Dermis blood vessel endothelial cell (primary cell): ENCODE measurements at regions not wholly inside any gene's neighbourhood (a gene's known extent, or its start where the extent isn't known, plus 50 kb on each side); places are given as distances from the start of the nearest gene placed in this dataset.

Experiments used
- DNase-seq: peaks from one replicate; pipeline ENCODE4 v3.0.0; 2010

DNA sequence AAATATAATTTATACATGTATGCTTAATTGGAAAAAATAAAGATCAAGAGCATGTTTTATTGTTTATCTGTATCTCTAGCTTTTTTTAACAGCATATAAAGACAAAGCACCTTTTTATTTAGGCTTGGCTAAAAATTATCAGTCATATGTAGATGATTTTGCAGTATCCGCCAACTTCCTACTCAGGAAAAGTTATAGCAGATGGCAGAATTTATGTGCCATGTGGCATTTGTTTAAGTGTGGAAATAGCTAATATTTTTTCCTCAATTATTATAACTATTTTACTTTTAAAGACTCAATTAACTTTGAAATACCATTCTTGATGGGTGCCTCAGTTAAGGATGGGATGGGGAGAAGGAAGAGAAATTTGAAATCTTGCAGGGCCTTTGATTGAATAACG, 762.1 kb upstream of the RBFOX1 start:
- no peak for DNase-seq

DNA sequence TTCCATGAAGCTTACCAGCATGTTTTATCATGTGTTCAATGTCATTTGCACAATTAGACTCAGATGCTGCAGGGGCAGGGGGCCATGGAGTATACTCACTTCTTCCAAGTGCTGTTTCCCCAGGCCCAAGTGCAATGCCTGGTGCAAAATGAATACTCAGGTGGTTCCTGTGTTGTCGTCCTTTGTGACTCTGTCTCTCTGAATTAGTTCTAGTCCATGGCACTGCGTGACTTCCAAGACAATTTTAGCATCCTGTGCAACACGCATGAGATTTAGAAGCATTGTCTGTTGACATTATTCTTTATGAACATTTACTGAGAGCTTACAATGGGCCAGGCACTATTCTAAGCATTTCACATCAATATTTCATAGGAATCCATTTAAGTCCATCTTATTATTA, 769.7 kb upstream of the RBFOX1 start:
- no peak for DNase-seq

DNA sequence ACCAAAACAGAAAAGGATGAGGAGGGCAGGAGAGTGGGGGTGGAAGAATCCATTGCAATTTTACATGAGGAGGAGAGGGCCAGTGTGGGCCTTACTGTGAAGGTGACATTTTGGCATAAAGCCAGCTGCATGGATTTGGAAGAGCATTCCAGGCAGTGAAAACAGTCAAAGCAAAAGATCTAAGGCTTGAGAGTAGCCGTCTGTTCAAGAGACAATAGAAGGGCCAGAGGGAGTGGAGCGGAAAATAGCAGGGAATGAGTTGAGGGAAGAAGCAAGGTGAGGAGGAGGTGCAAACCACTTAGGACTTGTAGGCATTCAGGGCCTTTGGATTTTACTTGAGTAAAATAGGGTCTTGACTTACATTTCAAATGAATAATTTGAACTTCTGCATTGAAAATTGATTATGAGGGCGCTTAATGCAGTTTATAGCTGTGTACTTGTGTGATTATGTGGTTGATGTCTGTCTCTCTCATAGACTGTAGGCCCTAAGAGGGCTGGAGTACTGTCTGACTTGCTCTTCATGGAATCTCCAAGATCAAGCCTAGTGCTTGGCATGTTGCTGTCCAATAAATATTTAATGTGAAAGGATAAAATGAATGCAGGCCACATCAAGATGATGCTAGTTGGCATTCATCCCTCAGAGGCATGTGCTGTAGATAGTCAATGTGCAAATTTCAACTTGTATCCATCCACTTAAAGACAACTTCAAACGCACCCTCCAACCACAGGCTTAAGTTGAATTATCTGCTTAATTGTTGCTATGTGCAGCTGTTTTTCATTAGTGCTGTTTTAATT, 772.1 kb upstream of the RBFOX1 start:
- DNase-seq = no peak

DNA sequence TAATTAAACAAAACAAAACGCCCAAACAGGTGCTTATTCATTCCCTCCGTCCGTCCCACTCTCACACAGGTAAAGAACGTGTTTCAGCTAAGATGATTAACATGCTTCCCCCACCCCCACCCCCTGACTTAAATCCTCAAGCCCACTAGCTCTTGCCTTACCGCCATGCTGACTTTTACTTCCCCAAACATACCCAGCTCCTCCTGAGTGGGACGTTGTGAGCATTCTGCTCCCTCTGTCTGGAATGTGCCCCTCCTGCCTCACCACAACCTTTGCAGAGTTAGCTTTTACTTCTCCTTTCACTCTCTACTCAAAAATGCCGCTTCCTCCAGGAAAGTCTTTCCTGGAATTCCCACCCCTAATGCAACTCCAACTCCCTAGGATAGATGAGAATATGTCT, 774.0 kb upstream of the RBFOX1 start:
- DNase-seq = no peak

DNA sequence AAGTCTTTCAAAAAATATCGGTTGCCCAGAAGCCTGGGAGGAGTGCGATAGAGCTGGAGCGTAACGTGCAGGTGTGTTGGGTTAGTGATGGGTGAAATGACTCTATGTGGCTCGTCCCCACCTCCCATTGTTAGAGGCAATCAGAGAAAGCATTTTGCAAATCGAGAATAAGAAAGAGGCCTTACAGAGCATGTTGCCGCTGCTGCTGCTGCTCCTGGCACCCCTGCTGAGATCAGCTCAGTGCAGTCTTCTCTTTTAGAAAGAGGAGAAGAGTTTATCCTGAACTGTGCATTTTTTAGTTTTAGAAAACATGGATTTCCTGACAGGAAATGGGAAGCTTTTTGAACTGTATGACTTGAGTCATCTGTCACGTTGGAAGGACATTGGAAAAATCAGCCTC, 774.5 kb upstream of the RBFOX1 start:
- DNase-seq = no peak

DNA sequence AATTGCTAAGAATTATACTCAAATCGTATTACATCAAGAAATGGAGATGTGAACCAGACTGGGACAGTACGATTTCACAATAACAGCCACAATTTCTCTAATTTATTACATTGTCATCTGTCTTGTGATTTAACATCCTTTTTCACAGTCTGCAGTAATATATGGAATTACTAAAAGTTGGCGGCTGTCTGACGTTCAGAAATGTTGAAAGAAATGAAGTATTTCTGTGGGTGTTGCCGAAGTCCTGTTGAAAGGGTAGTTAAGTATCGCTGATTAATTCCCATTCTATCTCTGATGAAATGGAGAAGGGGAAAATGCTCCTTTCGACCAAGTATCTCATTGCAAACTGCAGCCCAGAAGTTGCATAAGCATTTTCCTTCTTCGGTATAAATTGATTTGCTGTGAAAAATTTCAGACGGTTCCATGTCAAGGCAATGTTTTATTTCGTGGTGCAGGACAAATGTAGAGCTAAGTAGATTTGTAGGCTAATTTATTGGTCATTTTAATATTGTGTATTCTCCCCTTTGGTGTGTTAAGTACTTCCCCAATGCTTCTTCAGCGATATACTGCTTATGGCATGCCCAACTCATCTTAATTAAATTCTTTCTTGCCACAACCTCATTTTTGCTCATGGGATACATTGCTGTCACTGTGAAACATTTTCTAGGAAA, 775.2 kb upstream of the RBFOX1 start:
- DNase-seq = no peak

DNA sequence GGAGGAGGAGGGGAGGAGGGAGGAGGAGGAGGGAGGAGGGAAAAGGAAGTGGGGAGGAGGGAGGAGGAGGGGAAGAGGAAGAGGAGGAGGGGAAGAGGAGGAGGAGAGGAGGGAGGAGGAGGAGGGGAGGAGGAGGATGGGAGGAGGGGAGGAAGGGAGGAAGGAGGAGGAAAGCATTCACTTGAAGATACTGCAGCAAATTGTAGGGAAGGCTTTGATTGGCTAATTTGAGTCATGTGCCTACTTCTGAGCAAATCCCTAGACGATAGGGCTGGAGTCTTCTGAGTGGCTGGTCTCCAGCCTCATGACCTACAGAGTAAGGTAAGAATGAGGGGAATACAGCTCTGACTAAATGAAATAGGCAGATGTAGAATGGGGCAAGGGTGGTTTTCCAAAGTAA, 783.2 kb upstream of the RBFOX1 start:
- DNase-seq = no peak

DNA sequence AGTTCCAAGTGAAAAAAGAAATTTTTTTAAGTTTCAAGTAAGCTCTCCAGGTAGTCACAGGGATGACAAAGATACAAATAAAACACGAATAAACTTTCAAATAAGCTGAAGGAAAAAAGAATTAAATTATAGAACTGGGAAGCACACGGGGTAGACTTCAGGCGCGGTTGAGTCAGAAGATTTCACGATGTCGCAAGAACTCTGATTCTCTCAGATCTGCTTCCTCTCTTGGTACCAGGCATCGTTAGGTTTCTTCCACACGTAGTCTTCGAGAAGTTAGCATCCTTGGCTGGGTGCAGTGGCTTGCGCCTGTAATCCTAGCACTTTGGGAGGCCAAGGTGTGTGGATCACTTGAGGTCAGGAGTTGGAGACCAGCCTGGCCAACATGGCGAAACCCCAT, 784.1 kb upstream of the RBFOX1 start:
- no peak for DNase-seq

DNA sequence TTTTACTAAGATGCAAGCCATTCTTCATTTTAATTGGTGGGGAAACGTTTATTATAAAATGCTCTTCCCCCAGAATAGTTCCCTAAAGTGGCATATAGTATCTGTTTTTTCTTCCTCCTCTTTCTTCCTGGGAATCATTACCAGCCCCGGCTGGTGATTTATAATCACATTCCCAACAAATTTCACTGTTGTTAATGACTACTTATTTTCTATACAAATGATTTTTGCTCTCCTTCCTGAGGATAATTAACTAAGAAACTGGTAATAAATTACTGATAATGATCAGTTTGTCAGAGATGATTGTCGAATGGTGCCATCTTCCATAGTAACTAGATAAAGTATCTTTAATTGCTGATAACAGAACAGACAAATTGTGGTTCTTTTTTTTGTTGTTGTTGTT, 785.5 kb upstream of the RBFOX1 start:
- DNase-seq = no peak

DNA sequence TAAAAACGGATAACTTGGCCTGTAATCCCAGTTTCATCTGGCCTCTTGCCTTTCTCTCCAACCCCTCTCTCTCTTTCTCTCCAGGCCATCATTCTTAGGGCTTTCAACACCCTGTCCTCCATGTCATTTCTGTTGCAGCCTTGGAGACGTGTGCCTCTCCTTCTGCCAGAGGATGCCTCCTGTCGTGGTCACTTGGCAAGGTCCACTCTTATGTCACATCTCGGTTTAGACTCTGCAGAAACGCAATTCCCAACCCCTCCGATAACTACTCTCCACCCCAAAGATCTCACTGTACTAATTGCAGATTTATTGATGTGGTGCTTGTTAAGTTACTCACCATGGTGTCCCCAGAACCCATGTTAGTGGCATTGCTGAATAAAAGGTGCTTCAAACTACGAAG, 787.3 kb upstream of the RBFOX1 start:
- no peak for DNase-seq

DNA sequence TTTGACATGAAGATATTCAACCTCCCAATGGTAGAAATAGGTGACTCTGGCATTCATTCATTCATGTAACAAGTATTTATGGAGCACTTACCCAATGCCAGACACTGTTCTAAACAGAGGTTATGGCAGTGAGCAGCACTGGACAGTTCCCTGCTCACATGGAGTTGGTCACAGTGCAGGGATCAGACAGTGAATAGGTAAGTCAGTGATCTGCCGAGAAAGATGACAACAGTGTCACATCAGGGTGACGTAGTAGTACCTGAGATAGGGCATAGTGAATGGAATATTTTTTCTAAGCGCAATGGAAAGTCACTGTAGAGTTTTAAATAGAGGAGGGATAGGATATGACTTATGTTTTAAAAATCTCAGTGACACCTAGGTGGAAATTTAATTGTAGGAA, 791.4 kb upstream of the RBFOX1 start:
- no peak for DNase-seq

DNA sequence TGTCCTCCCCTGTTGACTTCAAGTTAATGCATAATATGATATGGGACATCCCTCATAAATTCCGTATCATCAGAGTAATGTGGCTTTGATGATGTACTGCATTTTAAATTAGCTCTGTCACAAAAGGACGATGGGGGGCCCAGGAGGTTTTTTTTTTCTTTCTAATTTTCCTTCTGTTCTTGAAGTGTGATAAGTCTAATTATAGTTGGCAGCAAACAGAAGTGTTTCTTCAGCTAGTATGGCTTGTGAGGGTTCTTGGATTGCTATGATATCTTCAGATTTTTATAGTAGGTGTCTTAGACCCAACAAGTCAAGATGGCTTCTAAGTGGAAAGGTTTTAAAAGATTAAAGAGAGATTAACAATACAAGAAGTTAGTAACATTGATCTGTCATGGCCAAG, 796.2 kb upstream of the RBFOX1 start:
- DNase-seq = no peak

DNA sequence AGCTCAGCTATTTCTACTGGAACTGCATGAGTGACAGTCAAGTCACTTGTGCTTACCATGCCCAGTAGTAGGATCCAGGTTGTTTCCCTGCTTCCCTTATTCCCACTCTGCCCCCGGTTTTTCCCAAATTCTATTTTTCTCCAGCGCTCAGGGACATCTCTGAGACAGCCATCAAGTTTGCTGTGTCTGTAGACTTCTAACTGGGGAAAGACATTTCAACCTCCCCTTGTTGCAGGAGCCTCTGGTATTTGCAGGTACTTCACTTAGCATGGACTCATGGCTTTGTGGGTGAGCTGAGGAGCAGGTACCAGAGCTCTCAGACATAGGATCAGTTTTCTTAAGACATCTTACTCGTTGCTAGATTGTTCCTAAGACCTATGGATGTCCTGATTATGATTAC, 801.6 kb upstream of the RBFOX1 start:
- DNase-seq = no peak

DNA sequence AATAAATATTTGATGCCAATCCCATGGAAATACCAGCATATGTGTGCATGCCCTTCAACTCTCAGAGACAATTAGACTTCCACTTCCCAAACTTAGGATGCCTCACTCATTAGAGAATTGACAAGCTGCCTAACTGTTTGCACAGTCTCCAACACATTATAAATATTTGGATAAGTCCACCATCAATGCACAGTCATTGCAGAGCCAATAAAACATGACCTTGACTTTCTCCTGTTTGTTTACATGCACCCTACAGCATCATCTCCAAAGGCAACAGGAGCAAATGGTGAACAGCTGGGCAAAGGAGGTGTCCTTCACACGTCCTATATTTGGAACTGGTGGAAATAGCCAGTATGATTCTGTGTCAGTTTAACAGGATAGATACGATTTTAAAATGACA, 804.4 kb upstream of the RBFOX1 start:
- DNase-seq = no peak

DNA sequence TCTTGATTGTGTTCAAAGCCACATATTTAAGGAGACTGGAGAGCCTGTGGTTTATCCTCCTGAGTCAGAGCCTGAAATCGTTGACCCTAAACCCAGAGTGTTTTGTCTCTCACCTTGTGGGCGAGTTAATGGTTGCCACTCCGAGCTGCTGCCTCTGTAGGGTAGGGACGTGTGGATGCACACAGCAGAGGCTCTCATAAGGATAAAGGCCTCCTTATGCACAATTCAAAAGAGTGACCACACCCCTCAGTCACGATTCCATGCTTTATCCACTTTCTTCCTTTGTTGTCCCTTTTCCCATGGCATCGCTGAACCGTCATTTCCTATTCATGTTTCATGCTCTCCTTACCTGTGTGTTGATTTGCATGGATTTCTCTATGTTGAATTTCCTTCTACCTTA, 805.0 kb upstream of the RBFOX1 start:
- no peak for DNase-seq

DNA sequence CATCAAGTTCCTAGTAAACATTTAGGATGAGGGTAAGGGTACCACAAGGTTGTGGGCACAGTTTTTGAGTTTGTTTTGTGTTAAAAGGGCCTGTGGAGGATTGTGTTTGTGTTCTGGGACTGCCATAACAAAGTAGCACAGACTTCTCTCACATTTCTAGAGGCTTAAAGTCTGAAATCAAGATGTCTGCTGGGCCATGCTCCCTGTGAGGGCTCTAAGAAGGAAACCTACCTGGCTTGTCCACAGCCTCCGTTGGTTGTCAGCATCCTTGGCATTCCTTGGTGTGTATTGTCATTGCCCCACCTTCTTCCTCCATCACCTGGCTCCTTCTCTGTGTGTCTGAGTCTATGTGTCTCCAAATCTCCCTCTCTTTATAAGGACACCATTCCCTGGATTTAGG, 808.1 kb upstream of the RBFOX1 start:
- DNase-seq = no peak

DNA sequence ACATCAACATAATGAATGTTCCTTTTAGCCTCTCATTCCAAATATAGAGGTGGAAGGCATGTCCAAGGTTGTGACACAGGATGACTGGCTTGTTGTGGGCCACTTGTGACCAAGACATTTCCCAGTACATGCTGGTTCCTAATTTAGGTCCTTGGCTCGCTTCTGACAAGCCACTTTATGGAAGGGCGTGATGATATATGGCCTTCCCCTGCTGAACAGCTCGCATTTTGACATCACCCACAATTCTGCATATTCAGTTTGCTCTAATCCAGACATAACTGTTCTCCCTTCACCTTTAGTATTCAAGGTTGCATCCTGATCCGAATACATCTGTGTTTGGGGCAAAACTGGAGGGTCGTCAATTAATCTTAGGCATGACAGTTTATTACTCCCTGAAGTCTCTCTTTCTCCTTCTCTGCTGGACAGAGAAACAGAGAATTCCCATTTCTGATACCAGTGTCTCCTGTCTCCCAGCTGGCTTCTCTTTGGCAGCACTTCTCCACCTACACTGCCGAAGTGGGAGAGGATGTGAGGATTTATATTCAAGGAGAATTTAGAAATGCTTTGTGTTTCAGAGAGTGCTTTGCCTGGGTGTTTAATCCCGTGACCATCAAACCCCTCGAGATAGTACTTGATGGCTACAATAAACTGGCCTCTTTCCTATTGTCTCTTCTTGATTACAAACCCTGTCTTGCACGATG, 815.5 kb upstream of the RBFOX1 start:
- no peak for DNase-seq

DNA sequence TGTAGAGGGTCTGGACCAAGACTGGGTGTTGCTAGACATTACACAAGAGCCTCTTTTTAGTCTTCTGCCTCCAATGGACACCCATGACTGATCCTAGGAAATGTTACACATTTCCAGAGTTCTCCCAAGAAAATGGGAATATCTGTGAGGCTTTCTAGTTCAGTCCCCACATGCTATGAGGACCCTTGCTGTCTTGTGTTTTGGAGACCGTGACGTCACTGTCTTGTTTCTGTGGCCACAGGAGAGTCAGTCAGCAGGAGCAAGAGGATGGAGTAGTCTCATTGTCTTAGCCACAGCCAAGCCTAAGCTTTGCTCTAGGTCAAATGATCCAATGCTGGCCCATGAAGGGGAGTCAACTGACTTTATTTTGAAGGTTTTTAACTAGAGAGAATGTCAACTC, 820.1 kb upstream of the RBFOX1 start:
- no peak for DNase-seq

DNA sequence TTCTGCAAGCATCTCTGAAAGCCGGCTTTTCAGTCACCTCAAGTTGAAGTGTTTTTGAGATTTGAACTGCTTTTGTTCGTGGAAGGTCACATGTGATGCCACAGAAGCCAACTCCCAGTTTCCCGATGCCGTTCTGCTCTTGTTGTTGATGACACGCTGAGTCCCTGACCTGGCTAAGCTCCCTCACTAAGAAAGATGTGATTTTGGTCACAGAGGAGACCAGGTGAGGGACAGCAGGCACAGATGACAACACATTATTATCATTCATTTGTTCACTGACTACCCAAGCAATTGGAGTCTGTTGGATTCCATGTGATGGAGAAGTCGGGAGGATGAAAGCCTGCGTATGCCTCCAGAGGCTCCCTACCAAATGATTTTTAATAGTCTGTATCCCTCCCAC, 822.4 kb upstream of the RBFOX1 start:
- no peak for DNase-seq

DNA sequence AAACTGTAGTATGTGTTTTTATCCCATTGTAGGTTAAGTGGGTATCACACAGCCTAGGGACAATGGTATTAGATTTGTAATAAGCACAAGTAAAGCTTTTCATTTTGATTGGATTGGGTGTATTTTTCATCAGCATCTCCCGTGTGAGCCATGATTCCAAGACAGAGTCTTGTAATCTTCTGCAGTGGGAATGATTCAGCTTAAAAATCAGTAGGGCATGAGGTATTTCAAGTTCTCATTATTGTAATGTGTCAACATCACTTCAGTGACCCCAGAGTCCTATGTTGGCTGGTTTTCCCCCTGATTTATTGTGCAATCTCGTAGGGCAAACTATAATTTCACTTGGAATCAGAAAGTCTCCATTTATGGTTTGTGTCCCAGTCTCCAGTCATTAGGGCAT, 833.2 kb upstream of the RBFOX1 start:
- no peak for DNase-seq

DNA sequence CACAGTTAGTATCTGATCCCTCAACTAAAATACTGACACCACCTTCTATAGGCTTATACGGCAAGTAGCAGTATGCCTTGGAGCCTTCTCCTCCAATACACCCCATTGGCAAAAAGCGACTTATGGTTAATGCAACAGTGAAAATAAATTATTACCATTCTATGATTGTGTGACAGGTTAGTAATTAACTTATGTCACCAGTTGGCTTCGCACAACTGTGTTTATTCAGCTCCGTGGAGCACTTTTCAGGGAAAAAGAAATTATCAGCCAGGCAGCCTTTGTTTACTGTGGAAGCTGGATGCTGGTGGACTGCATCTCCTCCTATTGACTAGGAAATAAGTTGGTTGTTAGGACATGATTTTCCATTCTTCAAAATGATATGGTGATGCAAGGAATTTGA, 833.8 kb upstream of the RBFOX1 start:
- no peak for DNase-seq

DNA sequence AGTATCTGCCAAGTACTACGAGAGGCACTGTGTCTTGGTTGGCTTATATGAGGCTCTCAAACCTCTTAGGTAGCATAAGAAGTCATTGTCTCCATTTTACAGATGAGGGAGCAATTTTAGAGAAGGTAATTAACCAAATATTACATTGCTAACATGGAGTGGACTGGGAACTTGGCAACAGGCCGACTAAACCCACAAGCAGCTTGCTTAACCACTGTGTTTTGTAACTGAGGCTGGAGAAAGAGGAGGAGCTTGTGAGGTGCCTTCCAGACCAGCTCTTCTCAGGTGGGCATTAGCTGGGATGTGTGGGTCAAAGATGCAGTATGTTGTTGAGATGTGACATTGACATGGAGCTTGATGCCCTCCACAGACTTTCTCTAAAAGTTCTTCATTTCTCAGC, 835.6 kb upstream of the RBFOX1 start:
- DNase-seq = no peak

DNA sequence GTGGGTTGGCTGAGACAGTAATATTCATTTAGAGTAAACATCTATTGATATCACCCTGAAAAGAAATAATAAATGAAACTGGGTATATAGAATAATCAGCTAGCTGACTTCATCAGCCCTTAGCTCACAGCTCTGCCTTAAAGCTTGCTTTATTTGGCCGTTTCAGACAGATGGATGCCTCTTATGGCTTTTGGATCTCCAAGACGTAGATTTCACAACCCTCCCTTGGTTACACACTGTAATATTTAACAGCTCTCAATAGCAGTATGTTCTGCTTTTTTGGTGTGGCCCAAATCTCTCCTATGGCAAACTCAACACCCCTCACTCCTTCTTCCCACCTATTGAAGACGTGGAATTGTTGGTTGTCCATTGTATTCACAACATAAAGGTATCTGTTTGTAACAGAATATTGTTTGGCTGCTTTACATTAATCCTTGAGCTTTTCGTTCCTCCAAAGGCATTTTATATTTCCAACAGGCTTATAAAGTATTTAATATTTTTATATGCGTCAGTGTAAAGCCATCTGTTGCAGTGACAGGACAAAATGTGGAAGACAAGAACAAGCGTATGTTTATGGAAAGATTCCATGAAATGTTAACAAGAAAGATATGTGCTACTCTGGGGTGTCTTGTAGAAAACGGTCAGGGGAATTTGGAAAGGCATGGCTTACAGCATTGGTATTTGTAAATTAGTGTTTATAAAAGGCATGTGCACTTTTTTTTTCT, 837.0 kb upstream of the RBFOX1 start:
- no peak for DNase-seq
